LNCaP clone FGC (cell line): ENCODE measurements at regions not wholly inside any gene's neighbourhood (a gene's known extent, or its start where the extent isn't known, plus 50 kb on each side); places are given as distances from the start of the nearest gene placed in this dataset.

ENCODE experiments used
- DNase-seq: peaks from one replicate; pipeline ENCODE4 v3.0.0-alpha.2; 2011; ENCODE audit warnings: low read depth
- H3K4me3 ChIP-seq: 2 replicates; pipeline ENCODE4 v1.5.1; 2011; ENCODE audit warnings: mild to moderate bottlenecking, low read depth, low read length, control low read depth
- TF ChIP-seq, protein P1 (sequence below): IDR thresholded peaks from 2 replicates; pipeline ENCODE4 v1.5.1; 2012; ENCODE audit warnings: mild to moderate bottlenecking; ENCODE audit not compliant: control insufficient read depth, insufficient read depth; ENCODE audit errors: extremely low read depth

DNA sequence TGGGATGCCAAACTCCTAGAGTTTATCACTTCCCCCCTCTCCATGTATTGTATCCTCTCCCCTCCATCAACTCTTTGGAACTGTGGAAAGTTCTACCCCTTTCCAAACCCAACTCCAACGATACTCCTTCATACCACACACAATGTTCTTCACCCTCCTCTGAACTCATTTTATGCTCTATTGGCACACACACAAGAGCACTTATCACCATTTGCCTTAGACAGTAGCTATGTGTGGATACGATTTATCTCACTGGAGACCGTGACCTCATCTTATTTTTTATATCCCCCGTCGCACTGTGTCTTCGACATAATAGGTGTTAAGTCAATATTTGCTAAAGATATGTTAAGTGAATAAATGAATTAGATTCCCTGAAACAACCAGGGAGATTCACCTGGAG lies 316.5 kb upstream of the PROK2 start:
- TF ChIP-seq, protein P1, sequence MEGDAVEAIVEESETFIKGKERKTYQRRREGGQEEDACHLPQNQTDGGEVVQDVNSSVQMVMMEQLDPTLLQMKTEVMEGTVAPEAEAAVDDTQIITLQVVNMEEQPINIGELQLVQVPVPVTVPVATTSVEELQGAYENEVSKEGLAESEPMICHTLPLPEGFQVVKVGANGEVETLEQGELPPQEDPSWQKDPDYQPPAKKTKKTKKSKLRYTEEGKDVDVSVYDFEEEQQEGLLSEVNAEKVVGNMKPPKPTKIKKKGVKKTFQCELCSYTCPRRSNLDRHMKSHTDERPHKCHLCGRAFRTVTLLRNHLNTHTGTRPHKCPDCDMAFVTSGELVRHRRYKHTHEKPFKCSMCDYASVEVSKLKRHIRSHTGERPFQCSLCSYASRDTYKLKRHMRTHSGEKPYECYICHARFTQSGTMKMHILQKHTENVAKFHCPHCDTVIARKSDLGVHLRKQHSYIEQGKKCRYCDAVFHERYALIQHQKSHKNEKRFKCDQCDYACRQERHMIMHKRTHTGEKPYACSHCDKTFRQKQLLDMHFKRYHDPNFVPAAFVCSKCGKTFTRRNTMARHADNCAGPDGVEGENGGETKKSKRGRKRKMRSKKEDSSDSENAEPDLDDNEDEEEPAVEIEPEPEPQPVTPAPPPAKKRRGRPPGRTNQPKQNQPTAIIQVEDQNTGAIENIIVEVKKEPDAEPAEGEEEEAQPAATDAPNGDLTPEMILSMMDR, result no peak
- no peak overlapping the region for H3K4me3 ChIP-seq
- DNase-seq, result no peak

DNA sequence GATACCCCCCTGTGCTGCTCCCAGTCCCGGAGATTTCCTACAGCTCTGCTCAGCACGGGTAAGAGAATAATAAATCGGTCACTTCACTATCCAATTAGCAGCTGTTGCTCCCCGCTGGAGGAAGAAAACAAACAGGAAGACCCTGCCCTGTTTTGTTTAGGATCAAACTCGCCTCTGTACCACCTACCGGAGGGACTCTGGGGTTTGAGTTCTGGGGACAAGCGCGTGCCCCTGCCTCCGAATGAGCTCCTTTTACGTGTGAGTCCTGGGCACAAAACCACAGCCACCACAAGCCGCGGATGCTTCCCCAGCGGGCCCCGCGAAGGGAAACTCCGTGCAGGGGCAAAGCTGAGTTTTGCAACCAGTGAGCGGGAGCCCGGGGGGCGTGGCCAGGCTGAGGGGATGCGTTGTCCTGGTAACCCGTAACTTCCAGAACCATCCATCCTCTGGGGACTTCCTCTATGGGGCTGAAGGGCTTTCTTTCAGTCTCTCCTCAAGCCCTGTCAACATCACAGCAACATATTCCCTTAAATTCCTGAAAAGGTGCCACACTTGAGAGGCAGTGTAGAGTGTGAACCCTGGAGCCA lies 315.7 kb upstream of the PROK2 start:
- no peak overlapping the region for H3K4me3 ChIP-seq
- TF ChIP-seq, protein P1, result no peak
- no peak for DNase-seq

GRCh38 chr3:72100080-72100511 lies 315.1 kb upstream of the PROK2 start:
- TF ChIP-seq, protein P1, result no peak
- H3K4me3 ChIP-seq, result no peak overlapping the region
- no peak for DNase-seq

DNA sequence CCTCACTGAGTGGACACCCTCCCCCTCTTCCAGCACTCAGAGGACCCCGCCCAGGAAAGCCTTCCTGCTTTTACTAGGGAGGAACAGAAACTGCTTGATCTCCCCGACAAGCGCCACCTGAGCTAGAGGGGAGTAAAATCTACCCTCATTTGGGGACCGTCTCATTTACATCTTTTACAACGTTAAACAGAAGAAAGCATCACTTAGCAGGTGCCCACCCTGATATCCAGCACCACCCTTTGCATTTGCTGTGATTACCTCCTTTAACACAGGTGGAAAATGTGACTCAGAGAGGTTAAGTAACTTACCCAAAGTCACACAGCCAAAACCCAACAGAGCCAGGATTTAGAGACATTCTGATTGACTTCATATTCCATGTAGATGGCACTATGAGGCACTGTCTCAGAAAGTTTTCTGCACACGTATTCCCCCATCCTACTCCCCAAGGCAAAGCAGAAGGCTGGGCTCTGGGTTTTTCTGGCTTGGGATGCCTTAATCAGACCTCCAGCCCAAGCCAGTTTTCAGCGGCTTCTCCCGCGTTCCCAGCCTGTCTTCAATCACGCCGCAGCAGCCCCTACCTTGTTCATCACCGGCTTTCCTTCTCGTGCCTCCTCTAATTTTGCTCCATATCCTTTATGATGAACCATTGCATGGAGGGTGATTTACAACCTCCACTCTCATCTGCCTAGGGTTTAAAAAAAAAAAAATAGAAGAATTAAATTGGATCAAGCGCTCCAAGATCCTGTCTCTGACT lies 314.6 kb upstream of the PROK2 start:
- TF ChIP-seq, protein P1, result no peak
- no peak for DNase-seq
- H3K4me3 ChIP-seq, result no peak overlapping the region

- TF ChIP-seq, protein P1, result no peak
- DNase-seq, result no peak
- no peak overlapping the region for H3K4me3 ChIP-seq
Measured at GRCh38 chr3:72097053-72097452, 312.1 kb upstream of the PROK2 start.

DNA sequence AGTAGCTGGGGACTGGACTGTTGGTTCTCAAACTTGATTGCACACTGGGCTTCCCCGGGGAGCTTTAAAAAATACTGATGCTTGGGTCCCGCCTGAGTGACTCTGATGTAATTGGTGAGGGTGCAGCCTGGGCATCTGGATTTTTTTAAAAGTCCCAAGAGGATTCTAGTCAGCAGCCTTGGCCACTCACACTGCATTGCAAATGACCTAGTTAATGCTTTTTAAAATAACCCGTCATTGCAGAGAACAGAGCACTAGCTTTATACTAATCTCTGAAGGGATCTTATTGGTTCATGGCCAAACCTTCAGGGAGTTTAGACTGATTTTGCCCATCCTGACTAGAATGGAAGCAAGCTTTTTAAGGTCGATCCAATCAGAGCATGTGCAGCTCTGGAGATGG lies 310.6 kb upstream of the PROK2 start:
- TF ChIP-seq, protein P1, result no peak
- H3K4me3 ChIP-seq, result no peak overlapping the region
- DNase-seq, result no peak

GRCh38 chr3:72093992-72094334 lies 309.0 kb upstream of the PROK2 start:
- TF ChIP-seq, protein P1, result no peak
- no peak overlapping the region for H3K4me3 ChIP-seq
- no peak for DNase-seq
